ENCODE measurements at regions not wholly inside any gene's neighbourhood (a gene's known extent, or its start where the extent isn't known, plus 50 kb on each side); places are given as distances from the start of the nearest gene placed in this dataset.

GRCh38 chr2:129658430-129658829 is 321.0 kb upstream of the RAB6C start:
- POLR2A ChIA-PET = no interaction called here
- CTCF ChIA-PET = no interaction called here
- DNase-seq (ENCODE audit: low read depth, low spot score) = no peak

GRCh38 chr2:129661935-129662334 is 317.5 kb upstream of the RAB6C start:
- ChIA-PET POLR2A (no interaction called here), CTCF (no interaction called here)
- TF ChIP-seq, protein P1, sequence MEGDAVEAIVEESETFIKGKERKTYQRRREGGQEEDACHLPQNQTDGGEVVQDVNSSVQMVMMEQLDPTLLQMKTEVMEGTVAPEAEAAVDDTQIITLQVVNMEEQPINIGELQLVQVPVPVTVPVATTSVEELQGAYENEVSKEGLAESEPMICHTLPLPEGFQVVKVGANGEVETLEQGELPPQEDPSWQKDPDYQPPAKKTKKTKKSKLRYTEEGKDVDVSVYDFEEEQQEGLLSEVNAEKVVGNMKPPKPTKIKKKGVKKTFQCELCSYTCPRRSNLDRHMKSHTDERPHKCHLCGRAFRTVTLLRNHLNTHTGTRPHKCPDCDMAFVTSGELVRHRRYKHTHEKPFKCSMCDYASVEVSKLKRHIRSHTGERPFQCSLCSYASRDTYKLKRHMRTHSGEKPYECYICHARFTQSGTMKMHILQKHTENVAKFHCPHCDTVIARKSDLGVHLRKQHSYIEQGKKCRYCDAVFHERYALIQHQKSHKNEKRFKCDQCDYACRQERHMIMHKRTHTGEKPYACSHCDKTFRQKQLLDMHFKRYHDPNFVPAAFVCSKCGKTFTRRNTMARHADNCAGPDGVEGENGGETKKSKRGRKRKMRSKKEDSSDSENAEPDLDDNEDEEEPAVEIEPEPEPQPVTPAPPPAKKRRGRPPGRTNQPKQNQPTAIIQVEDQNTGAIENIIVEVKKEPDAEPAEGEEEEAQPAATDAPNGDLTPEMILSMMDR (IDR thresholded peaks at IDR 0.05; ENCODE audit: insufficient read depth, low read length, missing control alignments) = no peak
- no peak for DNase-seq (ENCODE audit: low read depth, low spot score)
- no peak overlapping the region for H3K4me3 ChIP-seq (ENCODE audit: low read depth, low read length)

More at GRCh38 chr2:129658430-129658829, 321.0 kb upstream of the RAB6C start:
- TF ChIP-seq, protein P1 (IDR thresholded peaks at IDR 0.05; ENCODE audit: insufficient read depth, low read length, missing control alignments) = no peak
- no peak overlapping the region for H3K4me3 ChIP-seq (ENCODE audit: low read depth, low read length)

GRCh38 chr2:129667577-129667976 is 311.9 kb upstream of the RAB6C start:
- TF ChIP-seq, protein P1 (IDR thresholded peaks at IDR 0.05; ENCODE audit: insufficient read depth, low read length, missing control alignments) = no peak
- no peak overlapping the region for H3K4me3 ChIP-seq (ENCODE audit: low read depth, low read length)
- CTCF ChIA-PET = no interaction called here
- POLR2A ChIA-PET = no interaction called here
- DNase-seq (ENCODE audit: low read depth, low spot score) = no peak

- TF ChIP-seq, protein P1 (IDR thresholded peaks at IDR 0.05; ENCODE audit: insufficient read depth, low read length, missing control alignments) = no peak
- no peak overlapping the region for H3K4me3 ChIP-seq (ENCODE audit: low read depth, low read length)
- DNase-seq (ENCODE audit: low read depth, low spot score) = no peak
- ChIA-PET POLR2A (no interaction called here), CTCF (no interaction called here)
Observed at GRCh38 chr2:129672521-129672920, 306.9 kb upstream of the RAB6C start.

DNA sequence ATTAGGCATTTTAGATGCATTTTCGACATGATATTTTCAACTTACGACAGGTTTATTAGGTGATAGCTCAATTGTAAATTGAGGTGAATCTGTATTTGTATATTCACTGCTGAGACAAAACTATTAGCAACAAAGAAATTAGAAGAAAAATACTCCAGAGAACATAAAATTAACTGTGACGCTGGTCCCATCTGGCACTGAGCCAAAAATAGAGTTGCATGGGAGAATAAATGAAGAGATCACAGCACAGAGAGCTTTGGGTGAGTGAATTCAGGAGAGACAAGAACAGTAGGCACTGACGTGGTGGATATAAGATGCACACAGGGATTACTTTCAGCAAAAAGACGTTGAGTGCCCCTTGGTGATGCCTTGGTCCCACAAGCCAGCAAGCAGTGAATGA is 306.2 kb upstream of the RAB6C start:
- no peak for DNase-seq (ENCODE audit: low read depth, low spot score)
- ChIA-PET CTCF (no interaction called here), POLR2A (no interaction called here)
- H3K4me3 ChIP-seq (ENCODE audit: low read depth, low read length) = no peak overlapping the region
- TF ChIP-seq, protein P1 (IDR thresholded peaks at IDR 0.05; ENCODE audit: insufficient read depth, low read length, missing control alignments) = no peak

DNA sequence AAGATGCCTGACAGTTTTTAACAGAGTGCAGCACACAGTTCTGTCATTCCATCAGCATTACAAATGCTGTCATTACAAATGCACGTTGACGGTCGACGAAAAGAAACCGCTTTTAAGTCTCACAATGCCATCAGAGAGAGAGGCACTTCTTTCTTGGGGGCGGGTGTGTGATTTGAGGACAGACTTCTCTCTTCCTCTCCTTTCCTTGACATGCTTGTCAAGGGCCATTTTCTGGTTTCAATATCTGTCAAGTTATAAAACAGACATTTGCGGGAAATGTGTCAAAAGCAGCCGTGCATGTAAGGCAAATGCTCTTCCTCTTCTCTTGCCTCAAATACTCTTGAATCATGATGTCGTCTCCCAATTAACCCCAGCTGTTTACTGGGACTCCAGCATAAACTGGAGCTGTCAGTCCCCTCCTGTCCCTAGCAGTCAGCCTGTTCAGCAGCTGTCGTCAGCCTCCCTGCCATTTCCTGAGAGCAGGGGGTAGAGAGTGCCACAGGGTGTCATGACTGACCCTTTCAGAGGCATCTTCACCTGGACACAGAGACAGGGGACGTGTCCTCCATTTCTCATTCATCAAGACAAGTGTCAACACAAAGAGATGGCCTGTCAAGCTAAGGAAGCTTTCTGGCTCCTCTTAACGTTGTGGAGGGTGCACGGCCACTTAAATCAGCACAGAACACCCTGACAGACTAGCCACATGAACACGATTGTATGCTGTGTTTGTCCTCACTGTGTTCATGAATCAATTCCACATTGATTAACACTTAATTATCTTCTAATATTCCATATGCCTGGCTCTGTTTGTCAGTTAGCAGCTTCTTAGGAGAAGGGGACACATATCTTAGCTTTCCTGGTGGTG is 305.4 kb upstream of the RAB6C start:
- no peak for DNase-seq (ENCODE audit: low read depth, low spot score)
- TF ChIP-seq, protein P1 (IDR thresholded peaks at IDR 0.05; ENCODE audit: insufficient read depth, low read length, missing control alignments) = no peak
- ChIA-PET POLR2A (no interaction called here), CTCF (no interaction called here)
- H3K4me3 ChIP-seq (ENCODE audit: low read depth, low read length) = no peak overlapping the region

All from AG04449 (cell line).